ENCODE measurements at regions not wholly inside any gene's neighbourhood (a gene's known extent, or its start where the extent isn't known, plus 50 kb on each side); places are given as distances from the start of the nearest gene placed in this dataset.
"Not testable (repeated sequence)": the region's sequence is repeated elsewhere in the genome, so short reads cannot be mapped to it uniquely, and the experiment has no call there.

DNA sequence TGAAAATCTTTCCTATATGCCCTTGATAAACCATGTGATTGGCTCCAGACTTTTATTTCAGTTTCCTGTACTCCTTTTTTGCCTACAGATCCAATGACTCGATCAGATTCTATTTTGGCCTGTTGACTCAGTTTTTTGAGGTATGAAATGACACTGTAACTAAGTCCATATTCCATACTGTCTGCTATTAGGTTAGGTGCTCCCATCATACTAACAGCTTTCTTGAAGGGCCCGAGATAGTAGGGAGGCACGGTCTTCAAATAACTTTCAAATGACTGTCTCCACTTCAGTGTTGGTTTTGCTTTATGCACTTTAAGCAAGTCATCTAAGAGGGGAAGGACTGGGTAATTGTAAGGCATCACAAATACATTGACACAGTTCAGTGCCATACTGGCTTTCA is 295.4 kb upstream of the DAB2 start:
- no peak for DNase-seq

DNA sequence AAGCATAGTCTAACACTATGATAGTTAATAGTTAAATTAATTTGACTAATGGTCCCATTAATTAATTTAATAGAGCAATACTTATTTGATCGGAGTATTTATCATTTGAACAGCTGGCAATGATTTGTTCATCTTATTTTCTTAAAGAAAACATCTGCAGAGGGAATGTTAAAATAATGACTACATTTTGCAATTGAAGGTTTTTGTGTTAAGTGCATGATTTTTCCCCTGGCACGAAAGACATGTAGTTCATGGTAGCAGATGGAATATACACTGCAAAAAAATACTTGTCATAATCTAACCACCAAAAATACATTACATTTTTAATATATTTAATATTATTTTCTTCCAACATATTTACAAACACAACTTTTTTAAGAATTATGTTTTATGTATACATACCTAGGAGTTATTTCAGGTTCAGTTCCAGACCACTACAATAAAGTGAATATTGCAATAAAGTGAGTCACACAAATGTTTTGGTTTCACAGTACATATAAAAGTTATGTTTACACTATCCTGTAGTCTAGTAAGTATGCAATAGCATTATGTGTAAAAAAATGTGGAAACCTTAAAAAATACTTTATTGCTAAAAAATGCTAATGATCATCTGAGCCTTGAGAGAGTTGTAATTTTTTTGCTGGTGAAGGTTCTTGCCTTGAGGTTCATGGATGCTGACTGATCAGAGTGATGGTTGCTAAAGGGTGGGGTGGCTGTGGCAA is 292.6 kb upstream of the DAB2 start:
- DNase-seq = no peak

- peak; percentile 86 for DNase-seq
These were observed 291.8 kb upstream of the DAB2 start for GRCh38 chr5:39716532-39717028.

GRCh38 chr5:39714036-39714698 is 289.4 kb upstream of the DAB2 start:
- peak; percentile 67 for DNase-seq

GRCh38 chr5:39713250-39713916 is 288.6 kb upstream of the DAB2 start:
- DNase-seq = no peak

- DNase-seq = peak; percentile 19
These were observed 287.8 kb upstream of the DAB2 start for GRCh38 chr5:39712316-39713249.

DNA sequence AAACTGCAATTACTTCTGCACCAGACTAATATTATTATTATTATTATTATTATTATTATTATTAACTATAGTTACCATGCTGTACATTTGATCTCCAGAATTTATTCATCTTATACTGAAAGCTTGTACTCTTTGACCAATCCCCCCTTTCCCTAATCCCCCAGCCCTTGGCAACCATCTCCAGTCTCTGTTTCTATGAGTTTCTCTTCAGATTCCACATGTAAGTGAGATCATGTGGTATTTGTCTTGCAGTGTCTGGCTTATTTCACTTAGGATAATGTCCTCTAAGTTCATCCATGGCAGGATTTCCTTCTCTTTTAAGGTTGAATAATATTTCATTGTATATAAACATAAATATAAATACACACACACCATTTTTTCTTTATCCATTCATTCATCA is 287.0 kb upstream of the DAB2 start:
- no peak for DNase-seq

DNA sequence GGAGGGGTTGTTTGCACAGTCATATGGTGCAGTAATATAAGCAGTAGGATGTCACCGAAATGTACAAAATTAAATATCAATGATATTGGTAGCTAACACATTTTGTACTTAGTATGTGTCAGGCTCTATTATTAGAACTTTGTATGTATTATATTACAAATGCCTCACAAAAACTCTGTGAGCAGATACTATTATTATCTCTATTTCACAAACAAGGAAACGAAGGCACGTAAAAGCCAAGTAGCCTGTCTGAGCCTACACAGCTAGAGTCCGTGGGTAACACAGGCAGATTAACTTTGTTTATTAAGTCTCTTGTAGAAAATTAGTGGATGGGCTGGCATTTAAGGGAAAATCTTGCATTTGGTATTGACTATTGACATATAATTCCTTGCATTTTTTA is 284.3 kb upstream of the DAB2 start:
- DNase-seq = no peak

- no peak for DNase-seq
These were observed 278.1 kb upstream of the DAB2 start for GRCh38 chr5:39702928-39703327.

GRCh38 chr5:39700523-39700922 is 275.7 kb upstream of the DAB2 start:
- DNase-seq = no peak

GRCh38 chr5:39698838-39699560 is 274.2 kb upstream of the DAB2 start:
- DNase-seq = no peak

GRCh38 chr5:39697881-39698280 is 273.1 kb upstream of the DAB2 start:
- DNase-seq = no peak

DNA sequence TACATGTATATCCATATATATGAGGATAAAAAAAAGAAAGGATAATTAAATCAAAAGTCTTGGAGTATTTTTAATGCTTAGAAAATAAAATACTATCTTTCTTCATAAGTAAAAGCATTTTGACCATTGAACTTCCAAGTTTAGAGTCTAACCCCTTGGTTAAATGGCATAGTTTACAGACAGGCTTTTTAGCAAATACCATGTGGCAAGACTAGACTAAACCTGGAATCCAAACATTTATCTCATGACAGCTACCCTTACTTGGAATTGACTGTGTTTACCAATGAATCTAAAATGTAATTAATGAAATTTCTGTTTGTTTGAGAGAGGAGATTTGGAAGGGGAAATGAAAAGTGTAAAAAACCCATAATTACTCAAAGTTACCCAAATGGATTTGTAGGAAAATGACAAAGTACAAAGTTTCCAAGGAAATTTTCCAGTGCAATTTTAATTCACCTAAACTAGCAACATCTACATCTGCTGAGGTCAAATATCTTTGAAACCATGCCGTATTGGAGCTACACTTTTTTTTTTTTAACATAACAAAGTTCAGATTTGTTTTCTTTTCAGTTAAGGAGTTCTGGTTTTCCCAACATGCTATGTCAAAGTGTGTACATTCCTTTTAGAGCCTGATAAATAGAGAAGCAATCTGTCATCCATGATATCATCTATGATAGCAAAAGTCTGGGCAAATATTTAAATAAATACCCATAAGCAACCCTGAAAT is 272.1 kb upstream of the DAB2 start:
- DNase-seq = no peak

GRCh38 chr5:39691993-39692392 is 267.2 kb upstream of the DAB2 start:
- no peak for DNase-seq

GRCh38 chr5:39691136-39691535 is 266.4 kb upstream of the DAB2 start:
- DNase-seq = no peak

- DNase-seq = no peak
These were observed 265.1 kb upstream of the DAB2 start for GRCh38 chr5:39689919-39690318.

GRCh38 chr5:39687924-39688323 is 263.1 kb upstream of the DAB2 start:
- not testable (repeated sequence) for DNase-seq

DNA sequence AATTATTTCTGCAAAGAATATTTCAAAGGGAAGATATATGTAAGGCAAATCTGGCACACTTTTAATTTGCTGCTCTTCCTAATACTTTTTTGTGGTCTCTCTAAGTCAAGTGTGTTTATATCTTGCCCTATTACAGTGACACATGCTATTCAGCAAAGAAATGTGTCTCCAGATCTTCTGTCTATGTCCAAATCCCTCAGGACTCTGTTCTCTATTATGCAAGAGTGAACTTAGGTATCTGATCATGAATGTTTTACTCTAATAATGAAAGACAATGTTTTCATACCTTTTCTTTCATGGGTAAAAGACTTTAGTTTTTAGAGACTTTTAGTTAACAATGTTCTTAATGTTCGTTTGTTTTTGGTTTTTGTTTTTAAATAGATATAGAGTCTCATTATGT is 255.4 kb upstream of the DAB2 start:
- DNase-seq = no peak

GRCh38 chr5:39678534-39678933 is 253.8 kb upstream of the DAB2 start:
- DNase-seq = no peak

DNA sequence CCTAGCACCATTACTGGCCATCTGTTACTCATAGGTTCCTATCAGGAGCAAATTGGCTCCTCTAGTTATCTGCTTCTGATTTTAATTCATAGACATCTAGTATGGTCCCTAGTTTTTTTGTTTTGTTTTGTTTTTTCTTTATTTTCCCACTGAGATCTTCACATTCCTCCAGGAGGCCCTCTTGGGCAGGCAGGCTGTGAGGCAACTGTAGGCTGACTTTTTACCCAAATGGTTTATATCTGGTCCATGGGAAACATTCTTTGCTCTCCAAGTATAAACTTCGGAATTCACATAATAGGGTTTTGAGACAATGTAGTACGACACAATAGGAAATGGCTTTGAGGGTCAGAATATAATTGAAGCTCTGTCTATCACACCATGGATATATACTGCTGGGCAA is 250.9 kb upstream of the DAB2 start:
- DNase-seq = no peak

Data from NCI-H774 (cell line).